ENCODE measurements at regions not wholly inside any gene's neighbourhood (a gene's known extent, or its start where the extent isn't known, plus 50 kb on each side); places are given as distances from the start of the nearest gene placed in this dataset.
A peak's percentile ranks its signal among the peaks of the same experiment; 100 is the strongest.

DNA sequence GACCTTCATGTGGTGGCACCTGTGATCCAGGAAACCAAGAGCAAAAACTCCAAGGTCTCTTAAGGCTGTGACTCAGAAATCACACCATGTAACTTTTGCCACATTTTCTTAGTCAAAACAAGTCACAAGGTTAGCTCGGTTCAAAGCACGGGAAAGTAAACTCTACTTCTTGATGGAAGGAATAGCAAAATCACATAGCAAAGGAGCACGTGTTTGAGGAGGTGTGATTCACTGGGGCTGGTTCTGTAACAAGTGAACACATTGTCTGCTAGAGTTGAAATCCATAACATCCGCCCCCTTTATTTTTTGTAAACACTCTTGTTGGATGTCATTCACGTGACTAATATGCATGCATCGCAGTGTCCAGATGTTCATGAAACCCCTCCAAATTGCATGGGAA lies 415.0 kb upstream of the MAF start:
- no peaks in the 10 kb centered on the region for H3K79me2 ChIP-seq (ENCODE audit: insufficient read depth, low read length)
- no peaks in the 10 kb centered on the region for H3K27me3 ChIP-seq (ENCODE audit: insufficient read depth, low read length, poor library complexity, severe bottlenecking)
- TF ChIP-seq, protein P1, sequence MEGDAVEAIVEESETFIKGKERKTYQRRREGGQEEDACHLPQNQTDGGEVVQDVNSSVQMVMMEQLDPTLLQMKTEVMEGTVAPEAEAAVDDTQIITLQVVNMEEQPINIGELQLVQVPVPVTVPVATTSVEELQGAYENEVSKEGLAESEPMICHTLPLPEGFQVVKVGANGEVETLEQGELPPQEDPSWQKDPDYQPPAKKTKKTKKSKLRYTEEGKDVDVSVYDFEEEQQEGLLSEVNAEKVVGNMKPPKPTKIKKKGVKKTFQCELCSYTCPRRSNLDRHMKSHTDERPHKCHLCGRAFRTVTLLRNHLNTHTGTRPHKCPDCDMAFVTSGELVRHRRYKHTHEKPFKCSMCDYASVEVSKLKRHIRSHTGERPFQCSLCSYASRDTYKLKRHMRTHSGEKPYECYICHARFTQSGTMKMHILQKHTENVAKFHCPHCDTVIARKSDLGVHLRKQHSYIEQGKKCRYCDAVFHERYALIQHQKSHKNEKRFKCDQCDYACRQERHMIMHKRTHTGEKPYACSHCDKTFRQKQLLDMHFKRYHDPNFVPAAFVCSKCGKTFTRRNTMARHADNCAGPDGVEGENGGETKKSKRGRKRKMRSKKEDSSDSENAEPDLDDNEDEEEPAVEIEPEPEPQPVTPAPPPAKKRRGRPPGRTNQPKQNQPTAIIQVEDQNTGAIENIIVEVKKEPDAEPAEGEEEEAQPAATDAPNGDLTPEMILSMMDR (conservative IDR thresholded peaks at IDR 0.05; ENCODE audit: low read length), result no peak
- no peak for TF ChIP-seq EZH2phosphoT487 (IDR thresholded peaks at IDR 0.05; ENCODE audit: borderline replicate concordance)
- no peaks in the 10 kb centered on the region for H3F3A ChIP-seq (ENCODE audit: low read depth)
- no peaks in the 10 kb centered on the region for H3K4me1 ChIP-seq (ENCODE audit: insufficient read depth, low read length, poor library complexity, severe bottlenecking)
- H3K36me3 ChIP-seq (ENCODE audit: insufficient read depth, low read length), result no peaks in the 10 kb centered on the region
- no peaks in the 10 kb centered on the region for H4K20me1 ChIP-seq (ENCODE audit: insufficient read depth, low read length, poor library complexity, severe bottlenecking)
- no peaks in the 10 kb centered on the region for H3K9me3 ChIP-seq (ENCODE audit: insufficient read depth, low read depth, low read length)
- H3K4me3 ChIP-seq (ENCODE audit: low read length, poor library complexity, severe bottlenecking), result no peak overlapping the region
- H3K9ac ChIP-seq (ENCODE audit: low read depth, low read length, poor library complexity, severe bottlenecking), result no peak overlapping the region
- no peaks in the 10 kb centered on the region for H3K9me2 ChIP-seq (replicated peaks; ENCODE audit: low read depth, low read length)
- H2AFZ ChIP-seq (ENCODE audit: low read length), result no peak overlapping the region
- no peak overlapping the region for H3K4me2 ChIP-seq (ENCODE audit: low read depth, low read length, poor library complexity, severe bottlenecking)

DNA sequence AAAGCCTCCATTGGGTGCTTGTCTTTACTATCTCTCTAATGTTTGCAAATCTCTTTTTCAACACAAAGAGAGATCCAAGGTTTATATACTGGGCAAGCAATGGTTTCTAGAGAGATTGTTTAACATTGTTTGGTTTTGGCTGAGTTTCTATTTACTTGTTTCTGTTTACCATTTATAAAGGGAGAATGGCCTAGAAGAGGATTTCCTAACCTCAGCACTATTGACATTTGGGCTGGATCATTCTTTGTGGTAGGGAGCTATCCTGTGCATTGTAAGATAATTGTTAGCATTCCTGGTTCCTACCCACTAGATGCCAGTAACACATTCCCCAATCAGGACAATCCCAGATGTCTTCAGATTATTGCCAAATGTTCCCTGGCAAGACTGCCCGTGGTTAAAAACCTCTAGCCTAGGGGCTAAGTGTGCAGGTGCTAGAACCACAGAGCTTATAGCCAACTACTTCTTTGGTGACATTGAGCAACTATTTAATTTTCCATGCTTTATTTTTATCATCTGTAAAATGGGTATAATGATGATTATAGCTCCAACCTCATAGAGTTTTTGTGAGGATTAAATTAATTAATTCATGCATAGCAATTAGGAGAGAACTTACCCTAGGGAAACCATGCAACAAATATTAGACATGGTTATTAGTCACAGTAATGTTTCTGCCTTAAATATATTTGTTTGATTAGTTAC lies 413.9 kb upstream of the MAF start:
- Histone ChIP-seq H4K20me1 (ENCODE audit: insufficient read depth, low read length, poor library complexity, severe bottlenecking) (no peaks in the 10 kb centered on the region), H3K79me2 (ENCODE audit: insufficient read depth, low read length) (no peaks in the 10 kb centered on the region), H3K4me3 (ENCODE audit: low read length, poor library complexity, severe bottlenecking) (no peak overlapping the region), H3K9me3 (ENCODE audit: insufficient read depth, low read depth, low read length) (no peaks in the 10 kb centered on the region), H3K9ac (ENCODE audit: low read depth, low read length, poor library complexity, severe bottlenecking) (no peak overlapping the region), H3K4me1 (ENCODE audit: insufficient read depth, low read length, poor library complexity, severe bottlenecking) (no peaks in the 10 kb centered on the region), H3K36me3 (ENCODE audit: insufficient read depth, low read length) (no peaks in the 10 kb centered on the region), H3K27me3 (ENCODE audit: insufficient read depth, low read length, poor library complexity, severe bottlenecking) (no peaks in the 10 kb centered on the region), H3K9me2 (replicated peaks; ENCODE audit: low read depth, low read length) (no peaks in the 10 kb centered on the region), H3F3A (ENCODE audit: low read depth) (no peaks in the 10 kb centered on the region), H3K4me2 (ENCODE audit: low read depth, low read length, poor library complexity, severe bottlenecking) (no peak overlapping the region), H2AFZ (ENCODE audit: low read length) (no peak overlapping the region)
- no peak for TF ChIP-seq EZH2phosphoT487 (IDR thresholded peaks at IDR 0.05; ENCODE audit: borderline replicate concordance)
- TF ChIP-seq, protein P1 (conservative IDR thresholded peaks at IDR 0.05; ENCODE audit: low read length), result no peak

DNA sequence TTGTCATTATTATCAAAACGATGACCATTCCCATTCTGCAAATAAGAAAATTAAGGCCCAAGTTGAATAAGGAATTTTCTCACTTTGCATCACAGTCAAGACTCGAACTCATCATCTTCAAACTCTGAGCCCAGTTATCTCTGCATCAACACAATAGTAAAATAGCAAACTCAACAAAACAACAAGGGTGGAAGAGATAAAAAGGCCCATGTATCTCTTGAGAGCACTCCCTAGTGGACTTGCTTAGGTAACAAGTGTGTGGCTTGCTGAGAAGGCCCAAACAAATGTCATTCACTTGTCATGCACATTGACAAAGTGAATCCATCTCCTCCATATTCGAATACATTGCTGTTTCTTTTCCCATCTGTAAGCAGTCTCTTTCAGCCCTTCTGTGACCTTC lies 412.0 kb upstream of the MAF start:
- Histone ChIP-seq H3K4me1 (ENCODE audit: insufficient read depth, low read length, poor library complexity, severe bottlenecking) (no peaks in the 10 kb centered on the region), H2AFZ (ENCODE audit: low read length) (no peak overlapping the region), H3K27me3 (ENCODE audit: insufficient read depth, low read length, poor library complexity, severe bottlenecking) (no peaks in the 10 kb centered on the region), H3K9ac (ENCODE audit: low read depth, low read length, poor library complexity, severe bottlenecking) (no peak overlapping the region), H3K36me3 (ENCODE audit: insufficient read depth, low read length) (no peaks in the 10 kb centered on the region), H3K79me2 (ENCODE audit: insufficient read depth, low read length) (no peaks in the 10 kb centered on the region), H3K9me2 (replicated peaks; ENCODE audit: low read depth, low read length) (no peaks in the 10 kb centered on the region), H3K9me3 (ENCODE audit: insufficient read depth, low read depth, low read length) (no peaks in the 10 kb centered on the region), H3K4me2 (ENCODE audit: low read depth, low read length, poor library complexity, severe bottlenecking) (no peak overlapping the region), H3K4me3 (ENCODE audit: low read length, poor library complexity, severe bottlenecking) (no peak overlapping the region), H4K20me1 (ENCODE audit: insufficient read depth, low read length, poor library complexity, severe bottlenecking) (no peaks in the 10 kb centered on the region), H3F3A (ENCODE audit: low read depth) (no peaks in the 10 kb centered on the region)
- TF ChIP-seq EZH2phosphoT487 (IDR thresholded peaks at IDR 0.05; ENCODE audit: borderline replicate concordance), result no peak
- TF ChIP-seq, protein P1 (conservative IDR thresholded peaks at IDR 0.05; ENCODE audit: low read length), result peak; percentile 30
